A673 (cell line): ENCODE measurements at regions not wholly inside any gene's neighbourhood (a gene's known extent, or its start where the extent isn't known, plus 50 kb on each side); places are given as distances from the start of the nearest gene placed in this dataset.

Experiments used
- BruUV-seq: library from RNA; stranded (reverse); fragments of 400-500 nt; replicated peaks from 2 replicates; lab custom pipeline; 2021; lab: Mats Ljungman, UMichigan
- CTCF ChIA-PET: fragments of 300-600 bp; sonication (Branson Sonifier 250); formaldehyde crosslinking; loops from one replicate; lab custom pipeline; 2022; ENCODE audit warnings: antibody characterized with exemption; lab: Charles Lee
- POLR2A ChIA-PET: fragments of 300-600 bp; sonication (Branson Sonifier 250); formaldehyde crosslinking; loops from one replicate; lab custom pipeline; 2022; ENCODE audit warnings: antibody characterized with exemption; ENCODE audit not compliant: low non-redundant PET; lab: Charles Lee
- DNase-seq: peaks from one replicate; pipeline ENCODE4 v3.0.0-alpha.2; 2015; ENCODE audit warnings: low spot score
- H3K27ac ChIP-seq: fragments of 200-600 bp; sonication (generic); 2 replicates; pipeline ENCODE4 v1.5.1; 2016; ENCODE audit warnings: mixed run types, low read depth, mild to moderate bottlenecking, mixed read lengths, antibody characterized with exemption, low read length; ENCODE audit not compliant: poor library complexity, severe bottlenecking
- H3K27me3 ChIP-seq: fragments of 200-600 bp; sonication (generic); replicated peaks from 2 replicates; pipeline ENCODE4 v1.6.1; 2017; ENCODE audit warnings: mixed run types, low read depth, mild to moderate bottlenecking, mixed read lengths, antibody characterized with exemption, low read length; ENCODE audit not compliant: insufficient read depth, poor library complexity
- H3K36me3 ChIP-seq: fragments of 200-600 bp; sonication (generic); 2 replicates; pipeline ENCODE4 v1.6.1; 2016; ENCODE audit warnings: mixed run types, mild to moderate bottlenecking, mixed read lengths, antibody characterized with exemption, low read length; ENCODE audit not compliant: insufficient read depth, poor library complexity, severe bottlenecking
- H3K4me1 ChIP-seq: fragments of 200-600 bp; sonication (generic); 2 replicates; pipeline ENCODE4 v1.6.1; 2017; ENCODE audit warnings: mixed run types, mild to moderate bottlenecking, mixed read lengths, antibody characterized with exemption, low read length; ENCODE audit not compliant: insufficient read depth, poor library complexity, severe bottlenecking
- H3K4me3 ChIP-seq: fragments of 200-600 bp; sonication (generic); 2 replicates; pipeline ENCODE4 v1.5.1; 2016; ENCODE audit warnings: low read depth, mixed run types, mild to moderate bottlenecking, mixed read lengths, low read length; ENCODE audit not compliant: poor library complexity, severe bottlenecking
- H3K9me3 ChIP-seq: fragments of 200-600 bp; sonication (generic); 2 replicates; pipeline ENCODE4 v1.6.1; 2016; ENCODE audit warnings: mixed run types, low read depth, mild to moderate bottlenecking, mixed read lengths, antibody characterized with exemption, low read length; ENCODE audit not compliant: poor library complexity, severe bottlenecking
- EZH2 ChIP-seq: fragments of 200-600 bp; sonication (generic); IDR thresholded peaks from 2 replicates; pipeline ENCODE4 v1.6.1; 2017; ENCODE audit warnings: borderline replicate concordance, low read depth, mild to moderate bottlenecking, mixed read lengths, antibody characterized with exemption, low read length; ENCODE audit not compliant: poor library complexity, severe bottlenecking
- intact Hi-C: fragments of 100-400 bp; cut with micrococcal nuclease; formaldehyde crosslinking; loops from one replicate; pipeline ENCODE4 v1.10.0; 2022; ENCODE audit not compliant: unreplicated experiment
- TF ChIP-seq, protein P1 (sequence below): fragments of 300-800, 200-600 bp; sonication (generic); conservative IDR thresholded peaks from 2 replicates; pipeline ENCODE4 v1.5.1; 2017; ENCODE audit warnings: low read depth, mild to moderate bottlenecking, antibody characterized with exemption, low read length, moderate library complexity, mixed read lengths

DNA sequence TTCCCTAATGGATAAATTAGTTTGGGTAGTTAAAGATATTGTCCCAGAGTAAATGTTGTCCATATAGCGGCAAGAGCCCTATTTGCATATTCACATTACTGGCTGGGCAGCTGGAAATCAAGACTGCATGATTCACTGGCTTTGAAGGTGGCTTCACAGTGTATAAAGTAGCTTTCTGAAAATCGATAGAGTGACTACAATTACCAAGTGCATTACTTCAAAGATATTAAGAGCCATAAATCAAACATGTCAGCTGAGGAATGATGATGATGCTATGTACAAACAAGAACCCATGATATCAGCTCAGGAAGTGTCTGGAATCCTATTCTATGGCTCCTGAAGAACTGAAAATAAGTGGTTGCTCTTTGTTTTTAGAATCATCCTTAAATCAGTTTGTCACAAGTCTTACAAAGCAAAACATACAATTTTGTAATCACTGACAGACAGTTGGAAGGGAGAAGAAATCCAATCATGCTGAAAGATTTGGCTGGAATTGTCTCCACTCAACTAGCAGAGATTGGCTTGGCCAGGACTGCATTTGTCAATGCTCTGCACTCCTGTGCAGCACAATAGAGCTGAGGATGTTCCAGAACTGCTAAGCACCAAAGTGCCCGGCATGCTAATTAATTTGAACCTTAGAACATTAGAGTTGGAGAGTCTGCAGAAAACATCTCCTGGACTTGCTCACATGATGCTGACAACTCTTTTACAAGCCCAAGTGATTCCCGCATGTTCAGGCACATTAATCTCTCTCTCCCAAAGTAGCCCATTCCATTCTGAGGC is 77.9 kb upstream of the B3GAT2 start:
- H3K27me3 ChIP-seq: peaks cover 3% of the 10 kb centered on the region
- no peaks in the 10 kb centered on the region for H3K4me1 ChIP-seq
- intact Hi-C loops: no loop called here
- TF ChIP-seq, protein P1, sequence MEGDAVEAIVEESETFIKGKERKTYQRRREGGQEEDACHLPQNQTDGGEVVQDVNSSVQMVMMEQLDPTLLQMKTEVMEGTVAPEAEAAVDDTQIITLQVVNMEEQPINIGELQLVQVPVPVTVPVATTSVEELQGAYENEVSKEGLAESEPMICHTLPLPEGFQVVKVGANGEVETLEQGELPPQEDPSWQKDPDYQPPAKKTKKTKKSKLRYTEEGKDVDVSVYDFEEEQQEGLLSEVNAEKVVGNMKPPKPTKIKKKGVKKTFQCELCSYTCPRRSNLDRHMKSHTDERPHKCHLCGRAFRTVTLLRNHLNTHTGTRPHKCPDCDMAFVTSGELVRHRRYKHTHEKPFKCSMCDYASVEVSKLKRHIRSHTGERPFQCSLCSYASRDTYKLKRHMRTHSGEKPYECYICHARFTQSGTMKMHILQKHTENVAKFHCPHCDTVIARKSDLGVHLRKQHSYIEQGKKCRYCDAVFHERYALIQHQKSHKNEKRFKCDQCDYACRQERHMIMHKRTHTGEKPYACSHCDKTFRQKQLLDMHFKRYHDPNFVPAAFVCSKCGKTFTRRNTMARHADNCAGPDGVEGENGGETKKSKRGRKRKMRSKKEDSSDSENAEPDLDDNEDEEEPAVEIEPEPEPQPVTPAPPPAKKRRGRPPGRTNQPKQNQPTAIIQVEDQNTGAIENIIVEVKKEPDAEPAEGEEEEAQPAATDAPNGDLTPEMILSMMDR: no peak
- no peak for TF ChIP-seq EZH2
- no peak overlapping the region for H3K4me3 ChIP-seq
- H3K36me3 ChIP-seq: no peaks in the 10 kb centered on the region
- no peaks in the 10 kb centered on the region for H3K9me3 ChIP-seq
- no TSS peak for BruUV-seq
- CTCF ChIA-PET: no interaction called here
- DNase-seq: no peak
- POLR2A ChIA-PET: no interaction called here
- no peak overlapping the region for H3K27ac ChIP-seq

DNA sequence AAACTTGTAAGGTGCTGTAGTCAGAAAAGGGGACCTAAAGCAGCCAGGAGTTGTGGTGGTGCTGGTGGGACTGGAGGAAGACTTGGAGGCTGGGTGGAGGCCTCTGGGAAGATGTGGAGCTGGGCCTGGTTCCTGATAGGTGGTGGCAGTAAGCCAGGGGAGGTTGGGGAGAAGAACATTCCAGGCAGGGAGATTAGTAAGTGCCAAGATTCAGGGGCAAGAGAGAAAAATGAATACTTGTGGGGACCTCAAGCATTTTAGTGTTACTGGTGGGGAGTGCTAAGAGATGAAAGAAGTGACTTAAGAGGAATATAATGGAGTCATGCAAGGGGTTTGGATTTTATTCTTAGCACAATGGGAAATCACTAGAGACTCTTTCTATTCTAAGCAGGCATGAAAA is 79.0 kb upstream of the B3GAT2 start:
- TF ChIP-seq, protein P1: no peak
- no peak for TF ChIP-seq EZH2

DNA sequence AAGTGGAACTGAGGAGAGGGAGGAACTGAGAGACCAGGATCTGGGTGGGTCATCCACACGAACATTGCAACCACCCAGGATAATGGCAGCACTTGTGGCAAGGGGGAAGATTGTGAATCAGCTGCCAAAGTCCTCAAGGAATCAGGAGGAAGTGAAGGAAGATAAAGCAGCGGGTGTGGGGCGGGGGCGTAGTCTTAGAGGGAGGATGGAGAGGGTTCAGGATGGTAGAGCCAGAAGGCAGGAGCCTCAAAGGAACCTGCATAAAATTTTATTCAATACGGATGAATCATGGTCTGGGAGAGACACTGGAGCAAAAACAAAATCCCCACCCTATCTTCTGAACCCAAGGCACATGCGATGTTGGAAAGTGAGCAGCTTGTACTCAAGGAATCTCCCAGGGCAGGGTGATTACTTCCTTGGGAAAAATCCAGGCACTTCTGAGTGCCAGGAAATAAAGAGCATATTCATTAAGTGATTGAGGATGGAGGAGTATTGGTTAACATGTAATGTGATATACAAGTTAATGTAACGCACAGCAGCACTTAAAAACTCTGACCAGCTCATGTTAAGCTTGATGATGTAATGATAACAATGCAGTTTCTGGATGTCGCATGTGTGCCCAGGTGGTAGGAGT is 82.0 kb upstream of the B3GAT2 start:
- no peak overlapping the region for H3K4me3 ChIP-seq
- BruUV-seq: no TSS peak
- POLR2A ChIA-PET: no interaction called here

More for the DNA sequence above, 79.0 kb upstream of the B3GAT2 start:
- CTCF ChIA-PET: no interaction called here
- no TSS peak for BruUV-seq
- intact Hi-C loops: no loop called here
- Histone ChIP-seq H3K36me3 (no peaks in the 10 kb centered on the region), H3K9me3 (no peaks in the 10 kb centered on the region), H3K27me3 (peaks cover 6% of the 10 kb centered on the region), H3K4me1 (no peaks in the 10 kb centered on the region), H3K4me3 (no peak overlapping the region), H3K27ac (no peak overlapping the region)
- POLR2A ChIA-PET: no interaction called here
- no peak for DNase-seq

More for the DNA sequence above, 82.0 kb upstream of the B3GAT2 start:
- no peak overlapping the region for H3K27ac ChIP-seq
- no peaks in the 10 kb centered on the region for H3K9me3 ChIP-seq
- CTCF ChIA-PET: no interaction called here
- DNase-seq: no peak
- intact Hi-C loops: no loop called here
- H3K27me3 ChIP-seq: peaks cover 6% of the 10 kb centered on the region
- no peaks in the 10 kb centered on the region for H3K36me3 ChIP-seq
- no peak for TF ChIP-seq EZH2
- TF ChIP-seq, protein P1: no peak
- H3K4me1 ChIP-seq: no peaks in the 10 kb centered on the region
